Mammary epithelial cell (primary cell): ENCODE measurements at regions not wholly inside any gene's neighbourhood (a gene's known extent, or its start where the extent isn't known, plus 50 kb on each side); places are given as distances from the start of the nearest gene placed in this dataset.
"Not testable (repeated sequence)": the region's sequence is repeated elsewhere in the genome, so short reads cannot be mapped to it uniquely, and the experiment has no call there.

Source experiments
- CTCF ChIP-seq, 2 donors: IDR thresholded peaks in 1 of 2; conservative IDR thresholded peaks in 1 of 2; 2 replicates each; pipeline ENCODE4 v1.5.1; 2011 to 2012; ENCODE audit warnings: inconsistent platforms in 2 of 2, low read length in 2 of 2, mild to moderate bottlenecking in 2 of 2, control low read depth in 1 of 2, low read depth in 1 of 2; ENCODE audit not compliant: insufficient read depth in 1 of 2; ENCODE audit errors: extremely low read depth in 1 of 2
- EZH2 ChIP-seq: IDR thresholded peaks from 2 replicates; pipeline ENCODE4 v1.6.1; 2012; ENCODE audit warnings: low read length, inconsistent platforms, borderline replicate concordance

GRCh38 chr7:76914361-76914760 is 117.8 kb downstream of the SPDYE17 start:
- TF ChIP-seq CTCF (conservative IDR thresholded peaks at IDR 0.05 in 1 of 2, IDR thresholded peaks at IDR 0.05 in 1 of 2; ENCODE audit: extremely low read depth in 1 of 2, insufficient read depth in 1 of 2, low read depth in 1 of 2, low read length in 2 of 2); EZH2: not testable (repeated sequence)
